OCI-LY7 (cell line): ENCODE measurements at regions not wholly inside any gene's neighbourhood (a gene's known extent, or its start where the extent isn't known, plus 50 kb on each side); places are given as distances from the start of the nearest gene placed in this dataset.

Source experiments
- CTCF ChIP-seq: fragments of 200-600 bp; sonication (generic); conservative IDR thresholded peaks from 2 replicates; pipeline ENCODE4 v1.5.1; 2014; ENCODE audit warnings: mild to moderate bottlenecking, antibody characterized with exemption, low read length, moderate library complexity, mixed read lengths
- EZH2phosphoT487 ChIP-seq: fragments of 200-600 bp; sonication (generic); IDR thresholded peaks from 2 replicates; pipeline ENCODE4 v1.6.1; 2018; ENCODE audit warnings: low read depth, borderline replicate concordance, mild to moderate bottlenecking, mixed run types, antibody characterized with exemption, low read length, moderate library complexity, mixed read lengths

- TF ChIP-seq CTCF (no peak), EZH2phosphoT487 (no peak)
Measured at GRCh38 chr16:86022381-86022960, 123.5 kb downstream of the IRF8 start.
